ENCODE measurements at regions not wholly inside any gene's neighbourhood (a gene's known extent, or its start where the extent isn't known, plus 50 kb on each side); places are given as distances from the start of the nearest gene placed in this dataset.

- H3K4me1 Mint-ChIP-seq (ENCODE audit: low read depth), result no peaks in the 10 kb centered on the region
Measured at GRCh38 chr4:11565899-11566298, 137.2 kb upstream of the HS3ST1 start.

GRCh38 chr4:11565213-11565612 is 136.5 kb upstream of the HS3ST1 start:
- Mint-ChIP-seq H3K27ac (no peak overlapping the region), H3K4me1 (ENCODE audit: low read depth) (no peaks in the 10 kb centered on the region), H3K27me3 (ENCODE audit: insufficient read depth) (no peaks in the 10 kb centered on the region), H3K4me3 (no peak overlapping the region), H3K9me3 (peaks cover 7% of the 10 kb centered on the region), H3K36me3 (ENCODE audit: low read depth) (no peaks in the 10 kb centered on the region; the same call in 1 of the 2 replicates)
- TF ChIP-seq, protein P1, sequence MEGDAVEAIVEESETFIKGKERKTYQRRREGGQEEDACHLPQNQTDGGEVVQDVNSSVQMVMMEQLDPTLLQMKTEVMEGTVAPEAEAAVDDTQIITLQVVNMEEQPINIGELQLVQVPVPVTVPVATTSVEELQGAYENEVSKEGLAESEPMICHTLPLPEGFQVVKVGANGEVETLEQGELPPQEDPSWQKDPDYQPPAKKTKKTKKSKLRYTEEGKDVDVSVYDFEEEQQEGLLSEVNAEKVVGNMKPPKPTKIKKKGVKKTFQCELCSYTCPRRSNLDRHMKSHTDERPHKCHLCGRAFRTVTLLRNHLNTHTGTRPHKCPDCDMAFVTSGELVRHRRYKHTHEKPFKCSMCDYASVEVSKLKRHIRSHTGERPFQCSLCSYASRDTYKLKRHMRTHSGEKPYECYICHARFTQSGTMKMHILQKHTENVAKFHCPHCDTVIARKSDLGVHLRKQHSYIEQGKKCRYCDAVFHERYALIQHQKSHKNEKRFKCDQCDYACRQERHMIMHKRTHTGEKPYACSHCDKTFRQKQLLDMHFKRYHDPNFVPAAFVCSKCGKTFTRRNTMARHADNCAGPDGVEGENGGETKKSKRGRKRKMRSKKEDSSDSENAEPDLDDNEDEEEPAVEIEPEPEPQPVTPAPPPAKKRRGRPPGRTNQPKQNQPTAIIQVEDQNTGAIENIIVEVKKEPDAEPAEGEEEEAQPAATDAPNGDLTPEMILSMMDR (IDR thresholded peaks at IDR 0.05), result no peak
- no peak for DNase-seq

More at GRCh38 chr4:11565899-11566298, 137.2 kb upstream of the HS3ST1 start:
- no peak for DNase-seq
- Mint-ChIP-seq H3K36me3 (ENCODE audit: low read depth) (no peaks in the 10 kb centered on the region; the same call in 1 of the 2 replicates), H3K27me3 (ENCODE audit: insufficient read depth) (no peaks in the 10 kb centered on the region), H3K9me3 (peaks cover 7% of the 10 kb centered on the region), H3K27ac (no peak overlapping the region), H3K4me3 (no peak overlapping the region)
- TF ChIP-seq, protein P1 (IDR thresholded peaks at IDR 0.05), result no peak

GRCh38 chr4:11564021-11564420 is 135.3 kb upstream of the HS3ST1 start:
- Mint-ChIP-seq H3K4me1 (ENCODE audit: low read depth) (no peaks in the 10 kb centered on the region), H3K27ac (no peak overlapping the region), H3K4me3 (no peak overlapping the region), H3K27me3 (ENCODE audit: insufficient read depth) (no peaks in the 10 kb centered on the region), H3K9me3 (peaks cover 7% of the 10 kb centered on the region), H3K36me3 (ENCODE audit: low read depth) (no peaks in the 10 kb centered on the region; the same call in 1 of the 2 replicates)
- DNase-seq, result no peak
- TF ChIP-seq, protein P1 (IDR thresholded peaks at IDR 0.05), result no peak

GRCh38 chr4:11549525-11549924 is 120.8 kb upstream of the HS3ST1 start:
- Mint-ChIP-seq H3K36me3 (ENCODE audit: low read depth) (no peaks in the 10 kb centered on the region; the same call in 1 of the 2 replicates), H3K9me3 (peaks cover 30% of the 10 kb centered on the region), H3K4me1 (ENCODE audit: low read depth) (no peaks in the 10 kb centered on the region), H3K4me3 (no peak overlapping the region), H3K27me3 (ENCODE audit: insufficient read depth) (no peaks in the 10 kb centered on the region; the same call in 1 of the 2 replicates), H3K27ac (no peak overlapping the region)
- DNase-seq, result no peak
- TF ChIP-seq, protein P1 (IDR thresholded peaks at IDR 0.05), result no peak

DNA sequence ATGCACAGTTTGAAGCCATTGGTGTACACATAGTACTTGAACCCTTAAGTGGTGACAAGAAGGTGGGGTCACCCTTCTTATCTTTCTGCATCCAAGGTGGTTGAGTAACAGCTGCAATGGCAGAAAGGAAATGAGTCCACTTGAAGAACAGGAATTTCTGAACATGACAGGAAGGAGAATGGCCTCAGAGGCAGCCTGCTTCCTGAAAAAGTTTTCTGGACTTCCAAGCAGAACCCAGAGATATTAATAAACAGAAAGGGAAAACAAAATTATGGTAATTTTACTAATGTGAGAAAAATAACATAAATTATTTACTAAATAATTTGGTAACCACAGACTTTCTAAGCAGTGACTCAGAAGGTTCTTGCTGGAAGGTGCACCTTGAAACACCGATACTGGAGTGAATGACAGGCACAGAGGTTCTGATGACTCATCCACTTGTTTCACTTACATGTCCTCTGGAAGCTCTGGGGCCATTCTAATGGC is 119.9 kb upstream of the HS3ST1 start:
- Mint-ChIP-seq H3K4me3 (no peak overlapping the region), H3K36me3 (ENCODE audit: low read depth) (no peaks in the 10 kb centered on the region; the same call in 1 of the 2 replicates), H3K27me3 (ENCODE audit: insufficient read depth) (no peaks in the 10 kb centered on the region; the same call in 1 of the 2 replicates), H3K4me1 (ENCODE audit: low read depth) (no peaks in the 10 kb centered on the region; the same call in 1 of the 2 replicates), H3K27ac (no peak overlapping the region), H3K9me3 (peaks cover 34% of the 10 kb centered on the region)
- TF ChIP-seq, protein P1 (IDR thresholded peaks at IDR 0.05), result no peak
- no peak for DNase-seq
